ENCODE measurements at regions not wholly inside any gene's neighbourhood (a gene's known extent, or its start where the extent isn't known, plus 50 kb on each side); places are given as distances from the start of the nearest gene placed in this dataset.

DNA sequence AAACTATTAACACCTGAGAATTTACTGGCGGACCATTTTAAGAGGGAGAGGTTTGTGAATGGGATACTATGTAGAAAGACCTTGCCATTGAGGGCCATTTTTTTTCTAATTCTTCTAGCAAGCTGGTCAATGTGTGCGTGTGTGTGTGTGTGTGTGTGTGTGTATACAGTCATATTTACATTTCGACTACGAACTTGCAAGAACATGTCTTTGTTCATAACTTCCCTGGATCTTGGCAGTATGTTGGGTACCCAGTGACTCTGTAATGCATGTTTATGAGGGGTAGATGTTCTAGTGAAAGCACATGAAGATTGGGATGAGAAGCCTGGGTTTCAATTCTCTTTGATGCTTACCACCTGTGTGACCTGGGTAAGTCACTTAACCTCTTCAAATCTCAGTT, 133.6 kb downstream of the UBE2E3 start:
- H3K4me1 Mint-ChIP-seq = peaks cover 39% of the 10 kb centered on the region
- H3K27ac Mint-ChIP-seq = no peak overlapping the region
- H3K4me3 Mint-ChIP-seq = no peak overlapping the region
- peaks cover 11% of the 10 kb centered on the region for H3K36me3 Mint-ChIP-seq
- H3K9me3 Mint-ChIP-seq = peaks cover 13% of the 10 kb centered on the region
- H3K27me3 Mint-ChIP-seq = no peaks in the 10 kb centered on the region

DNA sequence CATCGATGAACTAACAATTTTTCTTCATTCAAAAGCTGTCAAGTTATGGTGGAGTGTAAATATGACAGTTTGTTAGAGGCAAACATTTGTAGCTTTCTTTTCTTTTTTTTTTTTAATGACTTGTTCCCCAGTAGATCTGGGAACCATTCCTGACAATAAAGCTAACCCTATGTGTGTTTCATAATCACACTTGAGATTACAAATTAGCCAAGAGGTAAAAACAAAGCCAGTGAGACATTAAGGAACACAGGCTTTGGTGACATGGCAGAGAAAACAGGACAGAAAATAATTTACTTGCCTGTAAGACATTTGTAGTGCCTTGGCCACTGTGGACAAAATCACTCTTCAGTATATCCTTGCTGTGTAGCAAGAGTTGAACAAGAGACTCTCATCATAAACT, 135.9 kb downstream of the UBE2E3 start:
- Mint-ChIP-seq H3K36me3 (peaks cover 11% of the 10 kb centered on the region), H3K4me3 (no peak overlapping the region)

DNA sequence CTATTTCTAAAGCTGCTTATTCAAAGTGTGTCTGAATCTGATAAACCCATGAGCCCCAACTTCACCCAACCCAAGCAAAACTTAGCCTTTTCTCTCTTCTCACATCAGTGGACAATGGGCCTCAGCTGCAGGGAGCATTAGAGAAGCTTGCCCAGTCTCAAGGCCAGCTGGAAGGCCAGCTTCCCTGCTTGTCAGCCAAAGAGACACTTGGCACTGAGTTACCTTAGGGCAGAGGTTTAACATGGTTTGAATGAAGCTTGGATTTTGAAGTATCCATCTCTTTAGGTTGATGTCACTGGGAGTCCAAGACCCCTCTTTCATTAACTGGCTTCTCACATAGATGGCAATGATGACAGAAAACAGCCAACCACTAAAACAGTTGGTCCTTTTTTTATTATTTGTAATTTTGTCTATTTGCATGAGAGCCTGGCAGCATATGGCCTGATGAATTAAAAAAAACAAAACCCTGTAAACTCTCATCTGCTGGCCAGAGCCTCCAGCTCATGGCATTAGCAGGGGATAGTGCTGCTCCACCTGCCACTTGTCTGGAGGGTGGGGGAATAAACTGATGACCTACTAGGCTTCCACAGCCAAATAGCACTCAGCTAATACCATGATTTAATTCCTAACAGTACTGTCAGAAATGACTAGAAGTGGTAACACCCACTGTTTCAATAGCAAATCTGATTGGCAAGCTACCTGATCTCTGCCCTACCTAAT, 137.0 kb downstream of the UBE2E3 start:
- Mint-ChIP-seq H3K9me3 (peaks cover 7% of the 10 kb centered on the region), H3K36me3 (peaks cover 11% of the 10 kb centered on the region), H3K4me3 (no peak overlapping the region), H3K27me3 (no peaks in the 10 kb centered on the region), H3K4me1 (peaks cover 50% of the 10 kb centered on the region), H3K27ac (no peak overlapping the region)

More for the DNA sequence above, 135.9 kb downstream of the UBE2E3 start:
- Mint-ChIP-seq H3K4me1 (peaks cover 42% of the 10 kb centered on the region), H3K27me3 (no peaks in the 10 kb centered on the region), H3K27ac (no peak overlapping the region), H3K9me3 (peaks cover 7% of the 10 kb centered on the region)

DNA sequence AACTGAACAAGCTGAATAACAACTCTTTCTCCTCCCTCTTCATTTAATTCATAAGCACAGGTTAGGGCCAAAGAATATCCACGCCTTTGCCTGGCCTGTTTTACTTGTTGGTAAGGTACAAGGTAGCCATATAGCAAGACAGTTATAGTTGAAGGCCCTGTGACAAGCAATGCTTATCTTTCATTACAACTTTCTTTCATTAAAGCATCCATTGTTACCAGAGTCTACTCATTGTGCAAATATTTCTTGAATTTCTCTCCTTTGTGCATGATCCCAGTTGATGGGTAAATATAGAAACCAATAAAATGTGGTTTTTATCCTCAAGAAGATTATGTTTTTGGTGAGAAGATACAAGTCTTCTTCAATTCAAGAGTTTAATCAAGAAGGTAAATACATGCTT, 140.2 kb downstream of the UBE2E3 start:
- H3K4me1 Mint-ChIP-seq = peaks cover 71% of the 10 kb centered on the region

GRCh38 chr2:181121996-181122395, 141.6 kb downstream of the UBE2E3 start:
- Mint-ChIP-seq H3K36me3 (peaks cover 13% of the 10 kb centered on the region), H3K4me3 (no peak overlapping the region), H3K9me3 (peaks cover 7% of the 10 kb centered on the region), H3K27ac (no peak overlapping the region), H3K27me3 (no peaks in the 10 kb centered on the region), H3K4me1 (peaks cover 77% of the 10 kb centered on the region)

More for the DNA sequence above, 140.2 kb downstream of the UBE2E3 start:
- Mint-ChIP-seq H3K27ac (peak overlapping the region; percentile 19), H3K36me3 (peaks cover 9% of the 10 kb centered on the region), H3K9me3 (peaks cover 7% of the 10 kb centered on the region), H3K27me3 (no peaks in the 10 kb centered on the region), H3K4me3 (no peak overlapping the region)

- H3K36me3 Mint-ChIP-seq = peaks cover 13% of the 10 kb centered on the region
- no peaks in the 10 kb centered on the region for H3K27me3 Mint-ChIP-seq
- no peak overlapping the region for H3K4me3 Mint-ChIP-seq
- H3K4me1 Mint-ChIP-seq = peaks cover 76% of the 10 kb centered on the region
- H3K27ac Mint-ChIP-seq = no peak overlapping the region
- H3K9me3 Mint-ChIP-seq = peaks cover 7% of the 10 kb centered on the region
Measured at GRCh38 chr2:181122601-181123000, 142.2 kb downstream of the UBE2E3 start.

DNA sequence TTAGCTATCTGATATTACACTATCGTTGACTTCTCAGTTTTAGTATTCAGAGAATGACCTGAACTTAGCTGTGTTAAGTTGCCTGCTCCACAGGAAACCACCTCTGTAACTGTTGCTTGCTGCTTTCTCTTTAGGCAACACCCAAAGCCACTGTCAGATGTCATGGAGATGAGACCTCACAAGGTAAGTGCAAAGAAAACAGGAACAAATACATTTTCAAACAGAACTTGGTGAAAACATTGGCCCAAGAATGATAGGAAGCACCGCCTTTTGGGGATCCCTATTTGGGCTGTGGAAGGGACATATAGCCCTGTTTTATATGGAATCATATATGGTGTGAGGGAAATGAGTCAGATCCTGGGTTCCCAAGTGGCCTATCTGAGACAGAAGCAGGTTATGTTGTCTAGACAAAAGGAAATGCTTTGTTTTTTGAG, 143.4 kb downstream of the UBE2E3 start:
- H3K27me3 Mint-ChIP-seq = no peaks in the 10 kb centered on the region
- peak overlapping the region; percentile 80 for H3K4me3 Mint-ChIP-seq
- peaks cover 76% of the 10 kb centered on the region for H3K4me1 Mint-ChIP-seq
- peaks cover 9% of the 10 kb centered on the region for H3K36me3 Mint-ChIP-seq
- H3K9me3 Mint-ChIP-seq = peaks cover 2% of the 10 kb centered on the region
- peak overlapping the region; percentile 93 for H3K27ac Mint-ChIP-seq

DNA sequence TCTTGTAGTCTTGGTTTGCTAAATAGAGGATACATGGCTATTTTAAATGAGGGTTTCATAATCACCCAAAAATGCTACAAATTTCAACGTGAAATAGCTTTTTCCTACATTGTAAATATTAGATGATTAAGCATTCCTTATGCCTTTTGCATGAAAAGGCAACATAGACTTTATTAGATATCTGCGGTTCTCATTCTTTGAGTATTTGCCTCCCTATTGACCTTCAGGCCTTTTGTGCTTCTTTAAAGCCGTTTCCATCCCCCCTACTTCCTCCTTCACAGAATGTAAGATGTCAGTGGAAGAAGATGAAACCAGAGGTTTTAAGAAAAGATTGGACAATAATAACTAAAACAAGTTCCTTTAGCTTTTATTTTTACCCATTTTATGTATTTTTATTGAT, 144.1 kb downstream of the UBE2E3 start:
- peak overlapping the region; percentile 93 for H3K27ac Mint-ChIP-seq
- peaks cover 8% of the 10 kb centered on the region for H3K36me3 Mint-ChIP-seq
- H3K9me3 Mint-ChIP-seq = no peaks in the 10 kb centered on the region
- peaks cover 79% of the 10 kb centered on the region for H3K4me1 Mint-ChIP-seq
- no peaks in the 10 kb centered on the region for H3K27me3 Mint-ChIP-seq
- peak overlapping the region; percentile 80 for H3K4me3 Mint-ChIP-seq

DNA sequence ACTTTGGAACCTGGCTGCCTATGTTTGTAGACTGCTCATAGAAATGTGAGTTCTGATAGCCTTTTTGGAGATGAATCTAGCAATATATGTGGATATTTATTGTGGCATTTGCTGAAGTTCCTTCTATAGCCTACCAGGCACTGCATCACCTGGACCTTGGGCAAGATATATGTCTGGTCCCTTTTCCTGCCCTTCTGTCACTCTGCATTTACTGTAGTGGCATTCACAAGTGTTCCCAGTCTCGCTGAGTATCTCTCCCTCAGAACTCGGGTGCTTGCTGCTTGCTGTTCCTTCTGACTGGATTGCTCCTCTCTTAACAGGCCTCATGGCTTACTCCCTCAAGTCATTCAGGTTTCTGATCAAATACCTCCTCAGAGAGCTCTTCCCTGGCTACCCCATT, 145.0 kb downstream of the UBE2E3 start:
- H3K4me3 Mint-ChIP-seq = peak overlapping the region; percentile 80

DNA sequence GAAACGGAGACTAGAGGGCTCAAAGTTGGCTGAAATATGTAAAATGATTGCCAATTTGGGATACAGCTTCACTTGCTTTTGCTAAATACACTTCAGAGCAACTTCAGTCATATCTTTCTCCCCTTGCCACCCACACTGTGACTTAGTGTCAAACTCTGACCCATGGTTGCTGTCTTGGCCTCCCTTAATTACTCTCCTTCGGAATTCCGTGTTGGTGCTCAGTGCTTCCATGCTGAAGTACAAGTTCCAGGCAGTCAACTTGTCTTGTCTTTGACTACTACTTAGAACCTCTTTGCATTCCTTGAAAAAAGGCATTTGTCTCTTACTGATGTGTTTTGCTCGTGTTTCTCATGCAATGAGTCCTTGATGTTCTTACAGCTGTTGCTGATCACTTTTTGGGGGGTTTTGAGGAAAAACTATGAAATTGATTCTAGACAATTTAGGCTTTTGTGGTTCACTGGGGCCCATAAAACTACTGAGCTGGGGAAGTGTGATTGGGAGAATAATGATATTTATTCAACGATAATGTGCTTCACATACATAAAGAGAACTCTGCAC, 146.0 kb downstream of the UBE2E3 start:
- Mint-ChIP-seq H3K4me1 (peaks cover 81% of the 10 kb centered on the region), H3K27ac (peak overlapping the region; percentile 86), H3K4me3 (peak overlapping the region; percentile 42), H3K36me3 (peaks cover 8% of the 10 kb centered on the region), H3K27me3 (no peaks in the 10 kb centered on the region), H3K9me3 (no peaks in the 10 kb centered on the region)

More for the DNA sequence above, 145.0 kb downstream of the UBE2E3 start:
- Mint-ChIP-seq H3K9me3 (no peaks in the 10 kb centered on the region), H3K36me3 (peaks cover 11% of the 10 kb centered on the region), H3K27me3 (no peaks in the 10 kb centered on the region), H3K4me1 (peaks cover 82% of the 10 kb centered on the region), H3K27ac (peak overlapping the region; percentile 93)

- Mint-ChIP-seq H3K36me3 (peaks cover 8% of the 10 kb centered on the region), H3K9me3 (no peaks in the 10 kb centered on the region), H3K27me3 (no peaks in the 10 kb centered on the region), H3K4me3 (peak overlapping the region; percentile 8), H3K4me1 (peaks cover 82% of the 10 kb centered on the region), H3K27ac (peak overlapping the region; percentile 8)
Measured at GRCh38 chr2:181128199-181128598, 147.8 kb downstream of the UBE2E3 start.

- H3K4me3 Mint-ChIP-seq = peak overlapping the region; percentile 49
- H3K36me3 Mint-ChIP-seq = peaks cover 14% of the 10 kb centered on the region
- peak overlapping the region; percentile 87 for H3K27ac Mint-ChIP-seq
- H3K9me3 Mint-ChIP-seq = no peaks in the 10 kb centered on the region
- peaks cover 80% of the 10 kb centered on the region for H3K4me1 Mint-ChIP-seq
- H3K27me3 Mint-ChIP-seq = no peaks in the 10 kb centered on the region
Measured at GRCh38 chr2:181129364-181130056, 149.1 kb downstream of the UBE2E3 start.

DNA sequence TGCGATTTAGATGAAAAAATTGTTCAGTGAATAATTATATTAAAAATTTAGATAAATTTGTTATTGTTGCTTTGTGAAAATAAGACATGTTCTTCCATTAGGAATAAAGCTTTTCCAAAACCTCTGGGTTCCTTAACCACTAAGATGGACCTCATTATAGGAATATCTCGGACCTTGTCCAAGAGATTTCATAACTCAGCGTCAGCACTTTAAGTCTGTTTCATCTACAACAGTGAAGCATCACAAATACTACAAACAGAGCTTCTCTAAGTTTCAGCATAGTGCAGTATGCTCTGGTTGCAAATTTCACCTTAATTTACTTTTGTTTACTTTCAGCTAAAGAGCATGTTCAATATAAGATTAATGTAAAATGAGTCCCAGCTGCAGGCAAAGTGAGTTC, 150.3 kb downstream of the UBE2E3 start:
- H3K36me3 Mint-ChIP-seq = peaks cover 20% of the 10 kb centered on the region
- peaks cover 71% of the 10 kb centered on the region for H3K4me1 Mint-ChIP-seq
- H3K27ac Mint-ChIP-seq = peak overlapping the region; percentile 95
- H3K27me3 Mint-ChIP-seq = no peaks in the 10 kb centered on the region
- H3K4me3 Mint-ChIP-seq = peak overlapping the region; percentile 73
- no peaks in the 10 kb centered on the region for H3K9me3 Mint-ChIP-seq

- H3K4me3 Mint-ChIP-seq = peak overlapping the region; percentile 73
- peaks cover 6% of the 10 kb centered on the region for H3K9me3 Mint-ChIP-seq
- no peaks in the 10 kb centered on the region for H3K27me3 Mint-ChIP-seq
- H3K4me1 Mint-ChIP-seq = peaks cover 66% of the 10 kb centered on the region
- H3K36me3 Mint-ChIP-seq = peaks cover 22% of the 10 kb centered on the region
- peak overlapping the region; percentile 95 for H3K27ac Mint-ChIP-seq
Measured at GRCh38 chr2:181131584-181131983, 151.2 kb downstream of the UBE2E3 start.

DNA sequence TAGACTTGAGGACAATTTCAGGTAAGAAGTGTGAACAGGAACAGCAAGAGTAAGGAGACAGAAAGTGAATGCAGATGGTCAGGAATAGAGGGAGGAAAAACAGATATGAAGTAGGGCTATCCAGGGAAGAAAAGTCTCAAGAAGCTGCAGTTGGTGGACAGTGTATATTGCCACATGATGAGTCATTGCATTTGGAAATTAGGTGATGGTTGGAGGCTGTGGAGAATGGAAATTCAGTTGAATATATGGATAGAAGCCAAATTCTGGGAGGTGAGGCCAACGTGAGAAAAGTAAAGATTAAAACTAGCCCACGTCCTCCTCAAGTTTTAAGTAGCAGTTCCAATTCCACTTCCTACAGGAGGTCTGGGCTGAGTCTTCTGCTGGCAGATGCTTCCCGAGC, 158.4 kb downstream of the UBE2E3 start:
- peak overlapping the region; percentile 6 for H3K4me3 Mint-ChIP-seq
- peaks cover 6% of the 10 kb centered on the region for H3K9me3 Mint-ChIP-seq
- no peaks in the 10 kb centered on the region for H3K27me3 Mint-ChIP-seq
- H3K36me3 Mint-ChIP-seq = peaks cover 14% of the 10 kb centered on the region
- H3K4me1 Mint-ChIP-seq = peaks cover 73% of the 10 kb centered on the region
- H3K27ac Mint-ChIP-seq = peak overlapping the region; percentile 42

- Mint-ChIP-seq H3K9me3 (peaks cover 6% of the 10 kb centered on the region), H3K4me1 (peaks cover 78% of the 10 kb centered on the region), H3K27ac (peak overlapping the region; percentile 97), H3K4me3 (no peak overlapping the region), H3K36me3 (peaks cover 11% of the 10 kb centered on the region), H3K27me3 (no peaks in the 10 kb centered on the region)
Measured at GRCh38 chr2:181139831-181140230, 159.4 kb downstream of the UBE2E3 start.
